ENCODE measurements at regions not wholly inside any gene's neighbourhood (a gene's known extent, or its start where the extent isn't known, plus 50 kb on each side); places are given as distances from the start of the nearest gene placed in this dataset.

DNA sequence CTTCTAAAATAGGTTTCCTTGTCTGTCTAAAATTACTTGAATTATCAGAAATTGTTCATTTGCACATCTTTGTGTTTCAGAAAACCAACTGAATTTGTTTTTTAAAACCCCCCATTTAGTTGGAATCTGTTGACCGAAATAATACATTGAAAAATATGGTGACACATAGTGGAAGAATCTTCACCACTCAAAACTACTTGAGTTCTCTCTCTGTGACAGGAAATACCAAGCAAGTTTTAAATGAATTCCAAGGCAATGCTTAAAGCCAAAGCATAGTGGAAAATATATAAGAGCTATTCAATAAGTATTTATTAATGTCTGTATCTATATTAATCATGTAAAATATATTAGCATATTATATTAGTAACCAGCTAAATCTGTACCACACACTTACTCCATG is 224.9 kb upstream of the COL8A1 start:
- Histone ChIP-seq H3K9me3 (ENCODE audit: low read depth) (no peaks in the 10 kb centered on the region), H3K4me2 (no peak overlapping the region), H2AFZ (replicated peaks) (no peak overlapping the region), H3F3A (ENCODE audit: low read depth) (no peaks in the 10 kb centered on the region), H3K79me2 (ENCODE audit: low read depth) (no peaks in the 10 kb centered on the region), H3K9ac (no peak overlapping the region), H3K4me3 (no peak overlapping the region), H3K4me1 (peaks cover 6% of the 10 kb centered on the region), H3K27ac (no peak overlapping the region), H3K36me3 (no peaks in the 10 kb centered on the region), H3K27me3 (no peaks in the 10 kb centered on the region), H4K20me1 (ENCODE audit: low read depth) (no peaks in the 10 kb centered on the region)
- Mint-ChIP-seq H3K4me3 (no peak overlapping the region), H3K4me1 (peaks cover 14% of the 10 kb centered on the region), H3K9me3 (no peaks in the 10 kb centered on the region), H3K27me3 (ENCODE audit: insufficient read depth, low read depth) (no peaks in the 10 kb centered on the region), H3K27ac (no peak overlapping the region), H3K36me3 (no peaks in the 10 kb centered on the region)
- no peak for DNase-seq (ENCODE audit: low spot score)
- TF ChIP-seq, protein P1, sequence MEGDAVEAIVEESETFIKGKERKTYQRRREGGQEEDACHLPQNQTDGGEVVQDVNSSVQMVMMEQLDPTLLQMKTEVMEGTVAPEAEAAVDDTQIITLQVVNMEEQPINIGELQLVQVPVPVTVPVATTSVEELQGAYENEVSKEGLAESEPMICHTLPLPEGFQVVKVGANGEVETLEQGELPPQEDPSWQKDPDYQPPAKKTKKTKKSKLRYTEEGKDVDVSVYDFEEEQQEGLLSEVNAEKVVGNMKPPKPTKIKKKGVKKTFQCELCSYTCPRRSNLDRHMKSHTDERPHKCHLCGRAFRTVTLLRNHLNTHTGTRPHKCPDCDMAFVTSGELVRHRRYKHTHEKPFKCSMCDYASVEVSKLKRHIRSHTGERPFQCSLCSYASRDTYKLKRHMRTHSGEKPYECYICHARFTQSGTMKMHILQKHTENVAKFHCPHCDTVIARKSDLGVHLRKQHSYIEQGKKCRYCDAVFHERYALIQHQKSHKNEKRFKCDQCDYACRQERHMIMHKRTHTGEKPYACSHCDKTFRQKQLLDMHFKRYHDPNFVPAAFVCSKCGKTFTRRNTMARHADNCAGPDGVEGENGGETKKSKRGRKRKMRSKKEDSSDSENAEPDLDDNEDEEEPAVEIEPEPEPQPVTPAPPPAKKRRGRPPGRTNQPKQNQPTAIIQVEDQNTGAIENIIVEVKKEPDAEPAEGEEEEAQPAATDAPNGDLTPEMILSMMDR (IDR thresholded peaks at IDR 0.05), result no peak
- TF ChIP-seq EZH2phosphoT487 (IDR thresholded peaks at IDR 0.05) (no peak), EZH2 (IDR thresholded peaks at IDR 0.05) (no peak)

DNA sequence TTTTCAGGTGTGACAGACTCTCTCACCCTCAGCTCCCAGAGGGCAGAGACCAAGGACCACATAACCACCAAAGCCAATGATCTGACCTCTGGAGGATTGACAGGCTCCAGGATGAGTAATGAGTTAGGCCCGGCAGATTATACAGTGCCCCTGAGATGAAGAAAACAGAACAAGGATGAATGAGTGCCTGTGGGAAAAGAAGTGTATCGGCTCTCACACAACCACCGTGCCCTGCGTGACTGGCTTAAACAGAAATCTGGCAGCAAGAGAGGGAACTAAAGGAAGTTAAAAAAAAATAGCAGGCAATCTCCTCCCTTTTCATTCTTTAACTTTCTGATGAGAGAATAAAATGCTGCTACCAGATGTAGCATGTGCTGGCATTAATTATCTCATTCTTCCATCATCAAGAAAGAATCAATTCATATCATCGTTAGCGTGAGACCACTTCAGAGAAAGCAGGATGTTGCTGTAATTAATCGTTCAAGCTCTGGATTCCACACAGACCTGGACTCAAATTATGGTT is 227.5 kb upstream of the COL8A1 start:
- Histone ChIP-seq H3K4me2 (no peak overlapping the region), H3K36me3 (no peaks in the 10 kb centered on the region), H3K4me1 (peaks cover 6% of the 10 kb centered on the region), H3F3A (ENCODE audit: low read depth) (no peaks in the 10 kb centered on the region), H3K27ac (peak overlapping the region; percentile 16), H2AFZ (replicated peaks) (no peak overlapping the region), H3K4me3 (no peak overlapping the region), H4K20me1 (ENCODE audit: low read depth) (no peaks in the 10 kb centered on the region), H3K27me3 (no peaks in the 10 kb centered on the region), H3K9me3 (ENCODE audit: low read depth) (no peaks in the 10 kb centered on the region), H3K79me2 (ENCODE audit: low read depth) (no peaks in the 10 kb centered on the region), H3K9ac (no peak overlapping the region)
- H3K4me3 Mint-ChIP-seq, result no peak overlapping the region
- H3K36me3 Mint-ChIP-seq, result no peaks in the 10 kb centered on the region
- no peaks in the 10 kb centered on the region for H3K9me3 Mint-ChIP-seq
- H3K27ac Mint-ChIP-seq, result no peak overlapping the region
- peak; percentile 29 for DNase-seq (ENCODE audit: low spot score)
- H3K4me1 Mint-ChIP-seq, result peaks cover 14% of the 10 kb centered on the region
- no peaks in the 10 kb centered on the region for H3K27me3 Mint-ChIP-seq (ENCODE audit: insufficient read depth, low read depth)
- TF ChIP-seq, protein P1 (IDR thresholded peaks at IDR 0.05), result no peak
- no peak for TF ChIP-seq EZH2phosphoT487 (IDR thresholded peaks at IDR 0.05)
- no peak for TF ChIP-seq EZH2 (IDR thresholded peaks at IDR 0.05)

DNA sequence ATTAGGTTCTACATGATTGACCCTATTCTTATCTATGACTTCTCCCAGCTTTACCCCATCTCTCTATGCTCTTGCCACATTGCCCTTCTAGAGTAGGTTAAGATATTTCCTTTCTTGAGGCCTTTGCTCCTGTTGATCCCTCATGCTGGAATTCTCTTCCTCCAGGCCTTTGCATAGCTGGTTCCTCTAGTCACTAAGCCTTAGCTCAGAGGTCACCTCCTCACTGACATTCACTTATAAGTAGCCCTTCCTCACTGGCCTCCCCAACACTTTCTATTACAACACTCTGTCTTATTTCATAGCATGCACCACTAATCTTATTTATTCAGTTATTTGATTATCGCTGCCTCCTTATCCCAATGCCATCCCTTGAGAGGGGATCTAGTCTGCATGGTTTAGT is 228.4 kb upstream of the COL8A1 start:
- TF ChIP-seq EZH2 (IDR thresholded peaks at IDR 0.05), result no peak
- no peak for TF ChIP-seq EZH2phosphoT487 (IDR thresholded peaks at IDR 0.05)
- TF ChIP-seq, protein P1 (IDR thresholded peaks at IDR 0.05), result no peak

More for the DNA sequence above, 228.4 kb upstream of the COL8A1 start:
- Mint-ChIP-seq H3K4me1 (peaks cover 14% of the 10 kb centered on the region), H3K36me3 (no peaks in the 10 kb centered on the region), H3K27me3 (ENCODE audit: insufficient read depth, low read depth) (no peaks in the 10 kb centered on the region), H3K27ac (no peak overlapping the region), H3K9me3 (no peaks in the 10 kb centered on the region), H3K4me3 (no peak overlapping the region)
- no peak overlapping the region for H3K4me3 ChIP-seq
- H2AFZ ChIP-seq (replicated peaks), result no peak overlapping the region
- no peak for DNase-seq (ENCODE audit: low spot score)
- no peak overlapping the region for H3K27ac ChIP-seq
- no peaks in the 10 kb centered on the region for H3K27me3 ChIP-seq
- H3F3A ChIP-seq (ENCODE audit: low read depth), result no peaks in the 10 kb centered on the region
- no peaks in the 10 kb centered on the region for H4K20me1 ChIP-seq (ENCODE audit: low read depth)
- no peaks in the 10 kb centered on the region for H3K36me3 ChIP-seq
- no peaks in the 10 kb centered on the region for H3K9me3 ChIP-seq (ENCODE audit: low read depth)
- H3K9ac ChIP-seq, result no peak overlapping the region
- no peak overlapping the region for H3K4me2 ChIP-seq
- H3K79me2 ChIP-seq (ENCODE audit: low read depth), result no peaks in the 10 kb centered on the region
- H3K4me1 ChIP-seq, result peaks cover 6% of the 10 kb centered on the region

All from neural progenitor cell (in vitro differentiated cells).